ENCODE measurements at regions not wholly inside any gene's neighbourhood (a gene's known extent, or its start where the extent isn't known, plus 50 kb on each side); places are given as distances from the start of the nearest gene placed in this dataset.

DNA sequence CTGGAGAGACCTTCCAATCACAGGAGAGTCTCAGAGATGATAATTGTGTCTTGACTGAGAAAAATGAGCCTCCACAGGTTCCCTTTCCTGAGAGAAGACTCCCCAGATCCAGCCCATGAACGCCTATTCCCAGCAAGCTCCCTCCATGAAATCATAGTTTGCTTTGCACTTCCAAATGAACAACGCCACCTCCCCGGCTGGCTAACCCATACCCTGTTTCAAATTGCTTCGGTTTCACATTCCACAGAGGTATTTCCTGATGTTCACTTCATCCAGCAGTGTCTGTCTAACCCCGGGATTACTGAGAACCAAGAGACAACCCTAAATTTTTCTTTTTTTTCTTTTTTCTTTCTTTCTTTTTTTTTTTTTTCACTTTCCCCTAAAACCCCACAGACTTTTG lies 124.1 kb upstream of the RFLNA start:
- Mint-ChIP-seq H3K4me3 (ENCODE audit: low read depth) (no peak overlapping the region), H3K27ac (no peak overlapping the region), H3K27me3 (peaks cover 3% of the 10 kb centered on the region), H3K36me3 (ENCODE audit: insufficient read depth) (peaks cover 2% of the 10 kb centered on the region), H3K4me1 (ENCODE audit: low read depth) (peaks cover 2% of the 10 kb centered on the region), H3K9me3 (ENCODE audit: low read depth) (peaks cover 8% of the 10 kb centered on the region)
- no peak for DNase-seq (ENCODE audit: low spot score, unreplicated experiment)
- TF ChIP-seq, protein P1, sequence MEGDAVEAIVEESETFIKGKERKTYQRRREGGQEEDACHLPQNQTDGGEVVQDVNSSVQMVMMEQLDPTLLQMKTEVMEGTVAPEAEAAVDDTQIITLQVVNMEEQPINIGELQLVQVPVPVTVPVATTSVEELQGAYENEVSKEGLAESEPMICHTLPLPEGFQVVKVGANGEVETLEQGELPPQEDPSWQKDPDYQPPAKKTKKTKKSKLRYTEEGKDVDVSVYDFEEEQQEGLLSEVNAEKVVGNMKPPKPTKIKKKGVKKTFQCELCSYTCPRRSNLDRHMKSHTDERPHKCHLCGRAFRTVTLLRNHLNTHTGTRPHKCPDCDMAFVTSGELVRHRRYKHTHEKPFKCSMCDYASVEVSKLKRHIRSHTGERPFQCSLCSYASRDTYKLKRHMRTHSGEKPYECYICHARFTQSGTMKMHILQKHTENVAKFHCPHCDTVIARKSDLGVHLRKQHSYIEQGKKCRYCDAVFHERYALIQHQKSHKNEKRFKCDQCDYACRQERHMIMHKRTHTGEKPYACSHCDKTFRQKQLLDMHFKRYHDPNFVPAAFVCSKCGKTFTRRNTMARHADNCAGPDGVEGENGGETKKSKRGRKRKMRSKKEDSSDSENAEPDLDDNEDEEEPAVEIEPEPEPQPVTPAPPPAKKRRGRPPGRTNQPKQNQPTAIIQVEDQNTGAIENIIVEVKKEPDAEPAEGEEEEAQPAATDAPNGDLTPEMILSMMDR (IDR thresholded peaks at IDR 0.05; ENCODE audit: unreplicated experiment) = no peak

GRCh38 chr12:124171231-124171979 lies 123.5 kb upstream of the RFLNA start:
- H3K9me3 Mint-ChIP-seq (ENCODE audit: low read depth) = peaks cover 5% of the 10 kb centered on the region
- DNase-seq (ENCODE audit: low spot score, unreplicated experiment) = no peak
- H3K4me3 Mint-ChIP-seq (ENCODE audit: low read depth) = no peak overlapping the region
- TF ChIP-seq, protein P1 (IDR thresholded peaks at IDR 0.05; ENCODE audit: unreplicated experiment) = no peak
- H3K36me3 Mint-ChIP-seq (ENCODE audit: insufficient read depth) = peaks cover 2% of the 10 kb centered on the region
- peaks cover 3% of the 10 kb centered on the region for H3K27me3 Mint-ChIP-seq
- H3K4me1 Mint-ChIP-seq (ENCODE audit: low read depth) = peaks cover 4% of the 10 kb centered on the region
- no peak overlapping the region for H3K27ac Mint-ChIP-seq

GRCh38 chr12:124172636-124173035 lies 122.3 kb upstream of the RFLNA start:
- Mint-ChIP-seq H3K27me3 (peaks cover 3% of the 10 kb centered on the region), H3K9me3 (ENCODE audit: low read depth) (peaks cover 4% of the 10 kb centered on the region), H3K36me3 (ENCODE audit: insufficient read depth) (peaks cover under 1% of the 10 kb centered on the region), H3K4me1 (ENCODE audit: low read depth) (peaks cover 10% of the 10 kb centered on the region), H3K27ac (no peak overlapping the region), H3K4me3 (ENCODE audit: low read depth) (no peak overlapping the region)
- TF ChIP-seq, protein P1 (IDR thresholded peaks at IDR 0.05; ENCODE audit: unreplicated experiment) = no peak
- DNase-seq (ENCODE audit: low spot score, unreplicated experiment) = no peak

DNA sequence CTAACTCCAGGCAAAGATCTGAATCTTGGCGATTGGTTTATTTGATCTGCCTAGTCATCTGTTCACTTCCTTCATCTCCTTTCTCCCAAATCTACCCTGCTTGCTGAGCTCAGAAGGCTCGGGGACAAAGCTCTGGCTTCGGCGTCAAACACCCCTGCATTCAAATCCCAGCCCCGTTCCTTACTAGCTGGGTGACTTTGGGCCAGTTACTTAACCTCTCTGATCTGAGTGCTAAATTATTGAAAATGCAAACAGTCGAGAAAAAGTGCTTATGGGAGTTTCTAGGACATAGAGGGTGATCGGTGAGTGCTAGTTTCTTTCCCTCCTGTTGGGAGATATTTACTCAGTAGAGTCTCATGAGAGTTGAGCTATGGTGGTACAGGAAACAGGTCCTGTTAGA lies 121.2 kb upstream of the RFLNA start:
- Mint-ChIP-seq H3K36me3 (ENCODE audit: insufficient read depth) (no peaks in the 10 kb centered on the region), H3K4me3 (ENCODE audit: low read depth) (no peak overlapping the region), H3K27me3 (peaks cover 3% of the 10 kb centered on the region), H3K9me3 (ENCODE audit: low read depth) (peaks cover 2% of the 10 kb centered on the region), H3K27ac (no peak overlapping the region), H3K4me1 (ENCODE audit: low read depth) (peaks cover 12% of the 10 kb centered on the region)
- no peak for DNase-seq (ENCODE audit: low spot score, unreplicated experiment)
- TF ChIP-seq, protein P1 (IDR thresholded peaks at IDR 0.05; ENCODE audit: unreplicated experiment) = no peak

DNA sequence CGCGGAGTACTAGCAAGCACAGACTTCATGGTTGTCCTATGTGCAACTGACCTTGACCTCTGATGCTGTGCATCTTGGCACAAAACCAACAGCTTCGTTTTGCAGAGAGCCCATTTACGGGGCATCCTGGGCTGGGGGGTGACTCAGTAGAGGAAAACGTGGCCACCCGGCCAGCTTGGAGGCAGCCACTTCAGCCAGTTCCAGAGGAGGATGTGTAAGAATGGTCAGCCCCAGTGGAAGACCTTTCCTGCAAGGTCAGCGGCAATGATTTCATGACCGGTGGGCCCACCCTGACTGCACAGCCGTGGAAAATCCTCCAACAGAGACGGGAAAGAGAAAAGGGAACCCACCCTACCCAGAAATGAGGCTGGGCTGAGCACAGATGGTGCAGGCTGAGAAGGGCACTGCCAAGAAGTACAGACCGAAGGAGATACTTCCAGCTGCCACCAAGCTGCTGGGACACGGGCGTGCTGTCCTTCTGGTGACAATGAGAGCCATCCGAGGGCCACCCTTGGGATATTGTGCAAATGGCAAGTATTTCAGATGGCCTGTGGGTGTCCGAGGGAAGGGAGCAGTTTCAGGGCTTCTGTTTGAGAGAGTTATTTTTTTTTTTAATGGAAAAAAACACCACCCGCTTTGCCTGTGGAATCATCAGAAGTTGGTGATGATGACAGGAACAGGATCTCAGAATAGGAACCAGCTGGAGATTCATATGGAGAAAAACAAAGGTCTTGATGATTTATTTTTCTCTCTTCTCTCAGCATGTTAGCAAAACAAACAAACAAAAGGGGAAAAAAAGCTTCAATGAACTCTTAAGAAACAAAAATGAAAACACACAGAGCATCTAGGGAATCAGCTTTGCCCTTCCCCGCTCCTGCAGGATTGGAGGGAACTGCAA lies 120.2 kb upstream of the RFLNA start:
- peaks cover 6% of the 10 kb centered on the region for H3K27me3 Mint-ChIP-seq
- no peak overlapping the region for H3K4me3 Mint-ChIP-seq (ENCODE audit: low read depth)
- DNase-seq (ENCODE audit: low spot score, unreplicated experiment) = no peak
- no peaks in the 10 kb centered on the region for H3K9me3 Mint-ChIP-seq (ENCODE audit: low read depth)
- TF ChIP-seq, protein P1 (IDR thresholded peaks at IDR 0.05; ENCODE audit: unreplicated experiment) = no peak
- no peak overlapping the region for H3K27ac Mint-ChIP-seq
- peaks cover 12% of the 10 kb centered on the region for H3K4me1 Mint-ChIP-seq (ENCODE audit: low read depth)
- H3K36me3 Mint-ChIP-seq (ENCODE audit: insufficient read depth) = peaks cover 1% of the 10 kb centered on the region

Data from progenitor cell of endocrine pancreas (in vitro differentiated cells).